ENCODE measurements at regions not wholly inside any gene's neighbourhood (a gene's known extent, or its start where the extent isn't known, plus 50 kb on each side); places are given as distances from the start of the nearest gene placed in this dataset.
"Not testable (repeated sequence)": the region's sequence is repeated elsewhere in the genome, so short reads cannot be mapped to it uniquely, and the experiment has no call there.

DNA sequence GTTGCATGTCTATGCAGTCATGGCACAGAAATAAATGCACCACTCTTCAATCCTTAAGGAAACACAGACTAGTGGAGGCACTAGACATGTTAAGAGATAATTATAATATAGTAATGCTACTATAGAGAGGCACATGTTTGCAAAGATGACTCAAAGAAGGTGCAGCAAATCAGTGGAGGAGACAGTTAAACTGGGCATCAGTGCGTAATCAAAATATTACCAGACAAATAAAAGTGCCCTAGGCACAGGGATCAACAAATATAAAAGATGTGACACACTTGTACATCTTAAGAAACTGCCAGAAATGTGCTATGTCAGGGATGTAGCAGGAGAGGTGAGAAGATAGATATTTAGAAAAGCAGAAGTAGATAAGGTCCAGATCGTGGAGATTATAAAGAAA is 642.1 kb downstream of the SLCO4C1 start:
- TF ChIP-seq, protein P1, sequence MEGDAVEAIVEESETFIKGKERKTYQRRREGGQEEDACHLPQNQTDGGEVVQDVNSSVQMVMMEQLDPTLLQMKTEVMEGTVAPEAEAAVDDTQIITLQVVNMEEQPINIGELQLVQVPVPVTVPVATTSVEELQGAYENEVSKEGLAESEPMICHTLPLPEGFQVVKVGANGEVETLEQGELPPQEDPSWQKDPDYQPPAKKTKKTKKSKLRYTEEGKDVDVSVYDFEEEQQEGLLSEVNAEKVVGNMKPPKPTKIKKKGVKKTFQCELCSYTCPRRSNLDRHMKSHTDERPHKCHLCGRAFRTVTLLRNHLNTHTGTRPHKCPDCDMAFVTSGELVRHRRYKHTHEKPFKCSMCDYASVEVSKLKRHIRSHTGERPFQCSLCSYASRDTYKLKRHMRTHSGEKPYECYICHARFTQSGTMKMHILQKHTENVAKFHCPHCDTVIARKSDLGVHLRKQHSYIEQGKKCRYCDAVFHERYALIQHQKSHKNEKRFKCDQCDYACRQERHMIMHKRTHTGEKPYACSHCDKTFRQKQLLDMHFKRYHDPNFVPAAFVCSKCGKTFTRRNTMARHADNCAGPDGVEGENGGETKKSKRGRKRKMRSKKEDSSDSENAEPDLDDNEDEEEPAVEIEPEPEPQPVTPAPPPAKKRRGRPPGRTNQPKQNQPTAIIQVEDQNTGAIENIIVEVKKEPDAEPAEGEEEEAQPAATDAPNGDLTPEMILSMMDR (conservative IDR thresholded peaks at IDR 0.05; ENCODE audit: low read depth, low read length): no peak
- no peak for DNase-seq (ENCODE audit: low read depth)
- no peak overlapping the region for H3K4me3 ChIP-seq (ENCODE audit: low read depth, low read length)

DNA sequence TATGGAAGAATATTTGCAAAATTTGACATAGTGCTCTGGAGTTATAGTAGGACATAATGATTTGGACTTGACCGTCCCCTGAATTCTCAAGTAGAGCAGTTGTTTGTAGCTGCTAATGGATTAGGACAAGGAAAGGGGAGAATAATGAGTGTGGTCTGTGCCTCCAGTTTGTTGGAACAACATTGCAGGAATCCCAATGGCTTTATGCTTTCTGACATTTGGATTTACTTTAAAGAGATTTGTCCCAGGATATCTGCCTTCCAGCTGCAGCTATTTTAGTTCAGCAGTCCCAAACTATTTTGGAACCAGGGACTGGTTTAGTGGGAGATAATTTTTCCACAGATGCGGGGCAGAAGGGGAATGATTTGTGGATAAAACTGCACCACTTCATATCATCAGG is 648.2 kb downstream of the SLCO4C1 start:
- TF ChIP-seq, protein P1 (conservative IDR thresholded peaks at IDR 0.05; ENCODE audit: low read depth, low read length): no peak
- no peak for DNase-seq (ENCODE audit: low read depth)
- H3K4me3 ChIP-seq (ENCODE audit: low read depth, low read length): no peak overlapping the region

DNA sequence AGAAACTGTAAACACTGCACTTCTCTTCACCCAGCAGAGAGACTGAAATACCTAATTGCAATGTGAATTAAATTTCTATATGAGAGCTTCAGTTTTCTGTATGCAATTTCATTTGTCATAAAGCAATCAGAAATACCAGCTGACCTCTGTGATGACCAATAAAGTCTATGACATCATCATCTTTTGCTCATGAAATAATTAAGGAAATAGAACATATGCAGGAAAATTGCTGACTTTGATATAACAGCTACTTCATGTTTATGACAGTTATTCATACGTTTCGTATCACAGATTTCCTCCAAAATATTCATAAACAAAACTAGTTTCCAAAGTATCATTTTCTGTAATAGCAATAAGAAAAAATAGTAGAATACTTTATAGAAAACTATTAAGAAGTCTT is 652.3 kb downstream of the SLCO4C1 start:
- TF ChIP-seq, protein P1 (conservative IDR thresholded peaks at IDR 0.05; ENCODE audit: low read depth, low read length): no peak
- no peak for DNase-seq (ENCODE audit: low read depth)
- no peak overlapping the region for H3K4me3 ChIP-seq (ENCODE audit: low read depth, low read length)

DNA sequence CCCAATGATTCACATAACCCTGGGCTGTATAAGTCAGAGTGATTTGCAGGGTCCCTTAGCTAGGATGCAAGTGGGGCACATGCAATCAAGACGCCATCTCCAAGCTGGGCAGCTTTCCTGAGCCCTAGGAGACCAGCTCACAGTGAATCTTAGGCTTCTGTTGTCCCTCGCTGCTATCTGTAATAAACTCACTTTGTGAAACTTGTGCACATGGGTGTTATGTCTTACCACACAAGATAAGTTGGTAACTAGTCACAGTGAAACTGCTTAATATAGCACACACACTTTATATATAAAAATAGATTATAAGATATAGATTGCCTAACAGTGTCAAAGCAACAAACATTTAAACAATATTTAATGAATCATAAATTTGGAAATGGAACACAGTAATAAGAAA is 658.5 kb downstream of the SLCO4C1 start:
- DNase-seq (ENCODE audit: low read depth): no peak
- H3K4me3 ChIP-seq (ENCODE audit: low read depth, low read length): no peak overlapping the region
- TF ChIP-seq, protein P1 (conservative IDR thresholded peaks at IDR 0.05; ENCODE audit: low read depth, low read length): no peak

DNA sequence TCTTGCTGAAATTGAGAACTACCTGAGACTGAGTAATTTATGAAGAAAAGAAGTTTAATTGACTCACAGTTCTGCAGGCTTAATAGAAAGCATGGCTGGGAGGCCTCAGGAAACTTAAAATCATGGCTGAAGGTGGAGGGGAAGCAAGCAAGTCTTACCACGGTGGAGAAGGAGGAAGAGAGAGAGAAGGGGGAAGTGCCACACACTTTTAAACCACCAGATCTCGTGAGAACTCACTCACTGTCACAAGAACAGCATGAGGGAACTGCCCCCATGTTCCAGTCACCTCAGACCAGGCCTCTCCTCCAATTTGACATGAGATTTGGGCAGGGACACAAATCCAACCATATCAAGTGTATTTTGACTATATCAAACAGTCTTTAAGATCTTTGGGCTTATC is 668.3 kb downstream of the SLCO4C1 start:
- DNase-seq (ENCODE audit: low read depth); H3K4me3 ChIP-seq (ENCODE audit: low read depth, low read length): not testable (repeated sequence)

DNA sequence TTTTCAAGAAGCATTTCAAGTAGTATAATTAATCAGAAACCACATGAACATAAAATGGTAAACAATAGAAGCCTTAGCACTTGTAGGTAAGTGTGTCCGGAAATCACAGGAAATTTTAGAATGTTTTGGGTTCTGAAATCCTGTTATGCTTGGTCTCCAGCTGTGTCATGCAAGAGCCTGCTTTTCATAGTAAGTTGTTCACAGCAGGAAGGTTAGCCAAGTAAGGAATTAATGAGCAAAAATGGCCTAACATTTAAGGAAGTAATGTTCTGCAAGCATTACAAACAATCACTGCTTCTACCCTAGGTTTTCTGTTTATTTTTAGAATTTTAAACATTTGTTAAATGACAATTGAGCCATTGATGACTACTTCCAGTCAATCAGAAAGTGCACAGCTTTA is 669.5 kb downstream of the SLCO4C1 start:
- TF ChIP-seq, protein P1 (conservative IDR thresholded peaks at IDR 0.05; ENCODE audit: low read depth, low read length): no peak
- no peak for DNase-seq (ENCODE audit: low read depth)

DNA sequence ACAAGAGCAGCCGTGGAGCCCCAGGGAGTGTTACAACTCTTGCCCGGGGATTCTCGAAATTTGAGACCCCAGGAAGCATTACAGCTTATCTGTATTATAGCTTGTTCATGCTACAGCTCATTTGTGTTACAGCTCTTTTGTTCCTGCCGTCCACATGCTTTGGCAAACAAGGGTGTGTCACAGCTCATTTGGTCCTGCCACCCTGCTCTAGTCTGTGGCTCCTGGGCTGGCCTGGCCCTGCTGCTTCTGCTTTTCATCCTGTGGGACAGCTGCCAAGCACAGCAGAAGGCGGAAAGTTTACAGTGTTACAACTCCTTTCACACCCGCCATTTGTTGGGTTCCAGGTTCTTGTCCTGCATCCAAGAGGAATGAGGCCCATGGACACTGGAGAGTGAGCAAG is 685.0 kb downstream of the SLCO4C1 start:
- DNase-seq (ENCODE audit: low read depth): no peak
- TF ChIP-seq, protein P1 (conservative IDR thresholded peaks at IDR 0.05; ENCODE audit: low read depth, low read length): no peak
- no peak overlapping the region for H3K4me3 ChIP-seq (ENCODE audit: low read depth, low read length)

More for the DNA sequence above, 669.5 kb downstream of the SLCO4C1 start:
- no peak overlapping the region for H3K4me3 ChIP-seq (ENCODE audit: low read depth, low read length)

DNA sequence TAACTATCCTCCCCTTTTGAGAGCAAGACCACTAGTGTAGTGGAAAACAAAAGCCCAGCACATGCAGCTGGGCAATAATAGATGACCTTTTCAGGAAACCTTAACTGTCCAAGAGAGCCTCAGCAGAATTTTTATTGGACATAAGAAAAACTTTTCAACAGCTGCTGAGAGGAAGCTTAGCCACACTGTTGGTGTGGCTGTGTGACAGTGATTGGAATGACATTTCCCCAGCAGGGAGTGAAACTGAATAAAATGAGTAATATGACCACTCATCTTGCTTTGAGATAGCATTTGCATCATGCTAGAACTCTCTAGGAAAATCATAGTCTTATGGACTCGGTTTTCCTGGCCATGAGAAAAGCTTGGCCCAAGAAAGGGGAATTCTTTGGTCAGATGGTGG is 687.8 kb downstream of the SLCO4C1 start:
- TF ChIP-seq, protein P1 (conservative IDR thresholded peaks at IDR 0.05; ENCODE audit: low read depth, low read length): no peak
- no peak overlapping the region for H3K4me3 ChIP-seq (ENCODE audit: low read depth, low read length)
- DNase-seq (ENCODE audit: low read depth): no peak
